B cell (primary cell): ENCODE measurements at regions not wholly inside any gene's neighbourhood (a gene's known extent, or its start where the extent isn't known, plus 50 kb on each side); places are given as distances from the start of the nearest gene placed in this dataset.

Experiments
- ATAC-seq: fragments of 200-7000 bp; cut with Tn5 transposase; one replicate; pipeline ENCODE4 v1.10.0; 2021; ENCODE audit warnings: low read depth, mild to moderate bottlenecking, moderate number of reproducible peaks, moderate library complexity
- CTCF ChIA-PET: fragments of 350-600 bp; sonication (Branson Sonifier 250); formaldehyde crosslinking; loops from one replicate; lab custom pipeline; 2021; ENCODE audit warnings: antibody characterized with exemption, inconsistent platforms; lab: Charles Lee
- POLR2A ChIA-PET: fragments of 350-600 bp; sonication (Branson Sonifier 250); formaldehyde crosslinking; loops from one replicate; lab custom pipeline; 2021; ENCODE audit warnings: antibody characterized with exemption; lab: Charles Lee
- DNase-seq: peaks from one replicate; pipeline ENCODE4 v3.0.0; 2013
- H2AFZ ChIP-seq: 2 replicates; pipeline ENCODE4 v1.6.1; 2012; ENCODE audit warnings: mild to moderate bottlenecking, low read depth, low read length; ENCODE audit not compliant: insufficient read depth, poor library complexity, severe bottlenecking
- H3K27ac ChIP-seq, 2 donors: 1 replicate in 1 of 2; 2 replicates in 1 of 2; pipeline ENCODE4 v1.5.1; 2012 to 2013; ENCODE audit warnings: low read length in 2 of 2, mild to moderate bottlenecking in 2 of 2, moderate library complexity in 1 of 2
- H3K27me3 ChIP-seq, 4 experiments: fragments of 200-600 bp in 1 of 4; sonication (generic) in 1 of 4; replicated peaks in 1 of 4; 1 replicate in 2 of 4; 2 replicates in 2 of 4; pipeline versions ENCODE4 v1.6.1 to v1.7.0; 2013 to 2016; ENCODE audit warnings: low read length in 3 of 4, mild to moderate bottlenecking in 2 of 4, mixed read lengths in 1 of 4, moderate library complexity in 1 of 4; ENCODE audit not compliant: insufficient read depth in 4 of 4, control insufficient read depth in 3 of 4; ENCODE audit errors: control extremely low read depth in 1 of 4
- H3K36me3 ChIP-seq, 2 experiments: replicated peaks in 1 of 2; 1 replicate in 1 of 2; 2 replicates in 1 of 2; pipeline versions ENCODE4 v1.6.1 to v1.7.1; 2013; ENCODE audit warnings: low read length in 1 of 2; ENCODE audit not compliant: insufficient read depth in 2 of 2, control insufficient read depth in 1 of 2; ENCODE audit errors: control extremely low read depth in 1 of 2, extremely low read depth in 1 of 2
- H3K4me1 ChIP-seq, 2 donors: fragments of 200-600 bp in 1 of 2; sonication (generic) in 1 of 2; 1 replicate in 1 of 2; 2 replicates in 1 of 2; pipeline versions ENCODE4 v1.5.1 to v1.6.1; 2013 to 2017; ENCODE audit warnings: low read length in 2 of 2; ENCODE audit not compliant: control insufficient read depth in 2 of 2, insufficient read depth in 2 of 2
- H3K4me2 ChIP-seq: replicated peaks from 2 replicates; pipeline ENCODE3; 2012; ENCODE audit warnings: mild to moderate bottlenecking, low read depth, low read length; ENCODE audit not compliant: poor library complexity, severe bottlenecking
- H3K4me3 ChIP-seq, 5 experiments: fragments of 200-600 bp in 1 of 5; sonication (generic) in 1 of 5; 1 replicate in 3 of 5; 2 replicates in 2 of 5; pipeline versions ENCODE4 v1.5.1 to v1.7.0; 2011 to 2016; ENCODE audit warnings: low read length in 4 of 5, mild to moderate bottlenecking in 4 of 5, low read depth in 2 of 5, control low read depth in 1 of 5, moderate library complexity in 1 of 5; ENCODE audit not compliant: insufficient read depth in 1 of 5; ENCODE audit errors: control extremely low read depth in 1 of 5, extremely low read depth in 1 of 5
- H3K79me2 ChIP-seq: fragments of 200-600 bp; sonication (generic); one replicate; pipeline ENCODE4 v1.6.0; 2016; ENCODE audit warnings: low read length; ENCODE audit not compliant: control insufficient read depth, insufficient read depth
- H3K9ac ChIP-seq: fragments of 200-600 bp; sonication (generic); 2 replicates; pipeline ENCODE4 v1.6.1; 2017; ENCODE audit warnings: mild to moderate bottlenecking, low read length, moderate library complexity
- H3K9me3 ChIP-seq, 3 donors: one replicate each; pipeline versions ENCODE4 v1.6.1 to v1.7.1; 2013; ENCODE audit warnings: low read length in 2 of 3; ENCODE audit not compliant: control insufficient read depth in 2 of 3, insufficient read depth in 1 of 3; ENCODE audit errors: control extremely low read depth in 1 of 3
- H4K20me1 ChIP-seq: 2 replicates; pipeline ENCODE4 v1.6.0; 2012; ENCODE audit warnings: mild to moderate bottlenecking, low read length; ENCODE audit not compliant: insufficient read depth, control insufficient read depth, poor library complexity, severe bottlenecking
- H3K27ac Mint-ChIP-seq: one replicate; pipeline ENCODE4 v1.8.0; 2021; ENCODE audit warnings: mixed read lengths
- H3K27me3 Mint-ChIP-seq: one replicate; pipeline ENCODE4 v1.8.0; 2021; ENCODE audit warnings: mixed read lengths
- H3K4me1 Mint-ChIP-seq: one replicate; pipeline ENCODE4 v1.8.0; 2021; ENCODE audit warnings: mixed read lengths
- H3K4me3 Mint-ChIP-seq: one replicate; pipeline ENCODE4 v1.8.0; 2021; ENCODE audit warnings: mixed read lengths
- H3K9me3 Mint-ChIP-seq: one replicate; pipeline ENCODE4 v1.8.0; 2022; ENCODE audit warnings: mixed read lengths; ENCODE audit not compliant: insufficient read depth
- EZH2 ChIP-seq: IDR thresholded peaks from 2 replicates; pipeline ENCODE4 v1.6.1; 2012; ENCODE audit warnings: borderline replicate concordance, low read depth, mild to moderate bottlenecking, moderate library complexity, low read length; ENCODE audit not compliant: insufficient read depth, poor library complexity, severe bottlenecking
- WGBS: methylation state at CpG from one replicate; pipeline ENCODE4 v1.1.5; 2013; ENCODE audit warnings: missing lambda C conversion rate; ENCODE audit not compliant: insufficient coverage; 5-methylcytosine and 5-hydroxymethylcytosine counted together
- intact Hi-C: fragments of 100-400 bp; cut with micrococcal nuclease; formaldehyde crosslinking; loops from one replicate; pipeline ENCODE4 v1.10.0; 2022
- TF ChIP-seq, protein P1 (sequence below): fragments of 200-600 bp; IDR thresholded peaks from one replicate; pipeline ENCODE4 v1.8.0; 2022; ENCODE audit warnings: antibody characterized with exemption, mild to moderate bottlenecking

GRCh38 chr16:85188822-85189672 lies 76.8 kb upstream of the CIBAR2 start:
- Histone ChIP-seq H3K4me2 (no peak overlapping the region), H2AFZ (no peak overlapping the region), H3K79me2 (no peaks in the 10 kb centered on the region), H3K36me3 (no peaks in the 10 kb centered on the region), H3K4me1 (no peaks in the 10 kb centered on the region), H3K9ac (no peak overlapping the region), H3K9me3 (peaks cover 0 to 36% (median 15%) of the 10 kb centered on the region in 3 donors), H4K20me1 (no peaks in the 10 kb centered on the region), H3K27ac (no peak overlapping the region), H3K27me3 (peaks cover 0 to 6% (median 0%) of the 10 kb centered on the region in 4 experiments), H3K4me3 (no peak overlapping the region)
- peaks cover 14% of the 10 kb centered on the region for H3K9me3 Mint-ChIP-seq
- intact Hi-C loops, result no loop called here
- peaks cover 20% of the 10 kb centered on the region for H3K27me3 Mint-ChIP-seq
- no peak overlapping the region for H3K4me3 Mint-ChIP-seq
- no peaks in the 10 kb centered on the region for H3K4me1 Mint-ChIP-seq
- no peak overlapping the region for H3K27ac Mint-ChIP-seq
- ChIA-PET POLR2A (no interaction called here), CTCF (no interaction called here)
- ATAC-seq (no peak), DNase-seq (no peak)
- no peak for TF ChIP-seq EZH2
- TF ChIP-seq, protein P1, sequence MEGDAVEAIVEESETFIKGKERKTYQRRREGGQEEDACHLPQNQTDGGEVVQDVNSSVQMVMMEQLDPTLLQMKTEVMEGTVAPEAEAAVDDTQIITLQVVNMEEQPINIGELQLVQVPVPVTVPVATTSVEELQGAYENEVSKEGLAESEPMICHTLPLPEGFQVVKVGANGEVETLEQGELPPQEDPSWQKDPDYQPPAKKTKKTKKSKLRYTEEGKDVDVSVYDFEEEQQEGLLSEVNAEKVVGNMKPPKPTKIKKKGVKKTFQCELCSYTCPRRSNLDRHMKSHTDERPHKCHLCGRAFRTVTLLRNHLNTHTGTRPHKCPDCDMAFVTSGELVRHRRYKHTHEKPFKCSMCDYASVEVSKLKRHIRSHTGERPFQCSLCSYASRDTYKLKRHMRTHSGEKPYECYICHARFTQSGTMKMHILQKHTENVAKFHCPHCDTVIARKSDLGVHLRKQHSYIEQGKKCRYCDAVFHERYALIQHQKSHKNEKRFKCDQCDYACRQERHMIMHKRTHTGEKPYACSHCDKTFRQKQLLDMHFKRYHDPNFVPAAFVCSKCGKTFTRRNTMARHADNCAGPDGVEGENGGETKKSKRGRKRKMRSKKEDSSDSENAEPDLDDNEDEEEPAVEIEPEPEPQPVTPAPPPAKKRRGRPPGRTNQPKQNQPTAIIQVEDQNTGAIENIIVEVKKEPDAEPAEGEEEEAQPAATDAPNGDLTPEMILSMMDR, result no peak
- WGBS, result 95% methylated on average over 2 of the region's 3 CpGs

GRCh38 chr16:85190572-85190971 lies 78.3 kb upstream of the CIBAR2 start:
- POLR2A ChIA-PET, result no interaction called here
- no peaks in the 10 kb centered on the region for H4K20me1 ChIP-seq
- no peak overlapping the region for H3K27ac Mint-ChIP-seq
- H3K36me3 ChIP-seq, result no peaks in the 10 kb centered on the region
- DNase-seq (no peak), ATAC-seq (no peak)
- WGBS, result 92% methylated on average over 2 of the region's 2 CpGs
- no peak overlapping the region for H3K4me3 ChIP-seq
- no peaks in the 10 kb centered on the region for H3K4me1 Mint-ChIP-seq
- H3K27me3 ChIP-seq, result peaks cover 0 to 2% (median 1%) of the 10 kb centered on the region in 4 experiments
- peaks cover 0 to 28% (median 12%) of the 10 kb centered on the region in 3 donors for H3K9me3 ChIP-seq
- no peak overlapping the region for H3K4me2 ChIP-seq
- intact Hi-C loops, result no loop called here
- no peak overlapping the region for H3K27ac ChIP-seq
- CTCF ChIA-PET, result no interaction called here
- H2AFZ ChIP-seq, result no peak overlapping the region
- no peaks in the 10 kb centered on the region for H3K4me1 ChIP-seq
- peaks cover 12% of the 10 kb centered on the region for H3K27me3 Mint-ChIP-seq
- TF ChIP-seq, protein P1, result no peak
- no peak for TF ChIP-seq EZH2
- peaks cover 8% of the 10 kb centered on the region for H3K9me3 Mint-ChIP-seq
- no peaks in the 10 kb centered on the region for H3K79me2 ChIP-seq
- H3K9ac ChIP-seq, result no peak overlapping the region
- no peak overlapping the region for H3K4me3 Mint-ChIP-seq
